Peyer's patch (tissue), 4 donors: ENCODE measurements at regions not wholly inside any gene's neighbourhood (a gene's known extent, or its start where the extent isn't known, plus 50 kb on each side); places are given as distances from the start of the nearest gene placed in this dataset.

ENCODE experiments used
- DNase-seq, 3 donors: peaks; one replicate each; pipeline ENCODE4 v3.0.0-alpha.2; 2017 to 2019
- H3K27ac ChIP-seq, 4 donors: fragments of 200-600 bp; sonication (generic); one replicate each; pipeline ENCODE4 v1.5.1; 2016 to 2019
- H3K27me3 ChIP-seq, 2 donors: fragments of 200-600 bp; sonication (generic); one replicate each; pipeline ENCODE4 v1.5.1; 2019
- H3K36me3 ChIP-seq, 3 donors: fragments of 200-600 bp; sonication (generic); one replicate each; pipeline ENCODE4 v1.5.1; 2016 to 2019
- H3K4me1 ChIP-seq, 4 donors: fragments of 200-600 bp; sonication (generic); one replicate each; pipeline ENCODE4 v1.5.1; 2016 to 2019
- H3K4me3 ChIP-seq, 4 donors: fragments of 200-600 bp; sonication (generic); 1 replicate in 3 of 4; 2 replicates in 1 of 4; pipeline ENCODE4 v1.5.1; 2016 to 2019; ENCODE audit warnings: mild to moderate bottlenecking in 1 of 4
- H3K9me3 ChIP-seq, 4 donors: fragments of 200-600 bp; sonication (generic); one replicate each; pipeline ENCODE4 v1.5.1; 2016 to 2019; ENCODE audit warnings: mild to moderate bottlenecking in 1 of 4
- POLR2A ChIP-seq, 2 donors: fragments of 450-650 bp; IDR thresholded peaks; one replicate each; pipeline ENCODE4 v1.5.1; 2017; ENCODE audit warnings: antibody characterized with exemption in 2 of 2, mild to moderate bottlenecking in 2 of 2, moderate library complexity in 2 of 2
- TF ChIP-seq, protein P1 (sequence below), 6 experiments: fragments of 450-650 bp in 4 of 6; fragments of 200-600 bp in 2 of 6; sonication (generic) in 1 of 6; IDR thresholded peaks; one replicate each; pipeline ENCODE4 v1.5.1; 2017 to 2019; ENCODE audit warnings: antibody characterized with exemption in 6 of 6, mild to moderate bottlenecking in 3 of 6, moderate library complexity in 1 of 6

DNA sequence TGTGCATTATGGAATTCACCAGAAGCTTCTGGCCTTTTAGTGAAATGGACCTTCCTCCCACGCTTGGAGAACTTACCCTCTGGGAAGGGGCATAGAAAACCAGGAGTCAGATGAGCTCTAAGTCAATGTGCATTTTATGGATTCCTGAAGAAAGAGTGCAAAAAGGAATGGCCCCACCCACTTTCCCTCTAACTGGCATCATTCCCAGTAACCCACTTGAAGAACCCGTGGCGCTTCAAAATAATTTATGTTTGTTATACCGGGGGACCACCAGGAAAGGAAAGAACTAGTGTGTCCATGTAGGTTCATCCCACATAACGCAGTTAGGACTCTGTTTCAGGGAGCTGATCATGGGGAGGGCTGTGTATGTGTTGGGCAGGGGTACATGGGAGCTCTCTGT, 1153.4 kb downstream of the TMEM121 start:
- H3K4me3 ChIP-seq, result no peak overlapping the region
- TF ChIP-seq, protein P1, sequence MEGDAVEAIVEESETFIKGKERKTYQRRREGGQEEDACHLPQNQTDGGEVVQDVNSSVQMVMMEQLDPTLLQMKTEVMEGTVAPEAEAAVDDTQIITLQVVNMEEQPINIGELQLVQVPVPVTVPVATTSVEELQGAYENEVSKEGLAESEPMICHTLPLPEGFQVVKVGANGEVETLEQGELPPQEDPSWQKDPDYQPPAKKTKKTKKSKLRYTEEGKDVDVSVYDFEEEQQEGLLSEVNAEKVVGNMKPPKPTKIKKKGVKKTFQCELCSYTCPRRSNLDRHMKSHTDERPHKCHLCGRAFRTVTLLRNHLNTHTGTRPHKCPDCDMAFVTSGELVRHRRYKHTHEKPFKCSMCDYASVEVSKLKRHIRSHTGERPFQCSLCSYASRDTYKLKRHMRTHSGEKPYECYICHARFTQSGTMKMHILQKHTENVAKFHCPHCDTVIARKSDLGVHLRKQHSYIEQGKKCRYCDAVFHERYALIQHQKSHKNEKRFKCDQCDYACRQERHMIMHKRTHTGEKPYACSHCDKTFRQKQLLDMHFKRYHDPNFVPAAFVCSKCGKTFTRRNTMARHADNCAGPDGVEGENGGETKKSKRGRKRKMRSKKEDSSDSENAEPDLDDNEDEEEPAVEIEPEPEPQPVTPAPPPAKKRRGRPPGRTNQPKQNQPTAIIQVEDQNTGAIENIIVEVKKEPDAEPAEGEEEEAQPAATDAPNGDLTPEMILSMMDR (IDR thresholded peaks at IDR 0.05), result no peak
- no peak overlapping the region for H3K27ac ChIP-seq
- no peaks in the 10 kb centered on the region for H3K9me3 ChIP-seq
- H3K27me3 ChIP-seq, result no peaks in the 10 kb centered on the region
- H3K4me1 ChIP-seq, result no peaks in the 10 kb centered on the region
- DNase-seq, result no peak
- no peaks in the 10 kb centered on the region for H3K36me3 ChIP-seq

DNA sequence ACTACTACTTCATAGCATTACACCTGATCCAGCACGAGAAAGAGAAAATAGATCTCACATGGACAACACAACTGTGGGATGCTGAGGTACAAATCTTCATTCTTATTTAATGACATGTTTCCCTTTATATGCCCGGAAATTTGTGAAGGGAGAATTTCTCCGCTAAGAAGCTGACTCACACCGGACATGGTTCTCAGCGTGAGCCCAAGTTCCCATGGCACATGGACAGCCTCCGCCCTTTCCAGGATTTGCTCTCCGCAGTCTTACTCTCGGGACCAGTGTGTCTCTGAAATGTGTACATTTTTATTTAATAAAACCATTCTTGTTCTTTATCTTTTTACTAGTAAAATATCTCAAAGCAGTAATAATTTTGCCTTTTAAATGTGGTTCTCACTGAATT, 1154.8 kb downstream of the TMEM121 start:
- Histone ChIP-seq H3K4me3 (no peak overlapping the region), H3K9me3 (no peaks in the 10 kb centered on the region), H3K27ac (no peak overlapping the region), H3K4me1 (no peaks in the 10 kb centered on the region), H3K36me3 (no peaks in the 10 kb centered on the region), H3K27me3 (no peaks in the 10 kb centered on the region)
- TF ChIP-seq, protein P1 (IDR thresholded peaks at IDR 0.05), result no peak
- no peak for TF ChIP-seq POLR2A (IDR thresholded peaks at IDR 0.05)
- no peak for DNase-seq

DNA sequence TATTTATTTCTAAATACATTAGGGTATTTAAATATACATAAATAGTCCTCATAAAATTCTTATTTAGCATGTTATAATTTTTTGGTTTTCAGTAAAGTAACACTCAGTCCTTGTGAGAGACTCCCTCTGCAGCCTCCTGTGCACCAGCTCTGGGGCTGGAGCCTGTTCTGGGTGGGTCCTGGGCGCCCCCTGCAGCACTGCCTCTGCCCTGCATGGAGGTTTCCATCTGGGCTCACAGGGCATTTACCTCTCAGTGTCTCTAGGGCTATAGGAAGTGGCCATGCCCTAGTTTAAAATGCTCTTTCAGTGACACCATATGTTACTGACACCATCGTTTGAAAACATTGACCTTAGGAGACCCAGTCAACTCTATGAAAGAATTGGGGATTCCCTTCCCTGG, 1155.2 kb downstream of the TMEM121 start:
- H3K27me3 ChIP-seq, result no peaks in the 10 kb centered on the region
- TF ChIP-seq, protein P1 (IDR thresholded peaks at IDR 0.05), result no peak
- no peak for TF ChIP-seq POLR2A (IDR thresholded peaks at IDR 0.05)
- H3K9me3 ChIP-seq, result no peaks in the 10 kb centered on the region
- H3K4me1 ChIP-seq, result no peaks in the 10 kb centered on the region
- no peaks in the 10 kb centered on the region for H3K36me3 ChIP-seq
- H3K4me3 ChIP-seq, result no peak overlapping the region
- no peak for DNase-seq
- no peak overlapping the region for H3K27ac ChIP-seq

DNA sequence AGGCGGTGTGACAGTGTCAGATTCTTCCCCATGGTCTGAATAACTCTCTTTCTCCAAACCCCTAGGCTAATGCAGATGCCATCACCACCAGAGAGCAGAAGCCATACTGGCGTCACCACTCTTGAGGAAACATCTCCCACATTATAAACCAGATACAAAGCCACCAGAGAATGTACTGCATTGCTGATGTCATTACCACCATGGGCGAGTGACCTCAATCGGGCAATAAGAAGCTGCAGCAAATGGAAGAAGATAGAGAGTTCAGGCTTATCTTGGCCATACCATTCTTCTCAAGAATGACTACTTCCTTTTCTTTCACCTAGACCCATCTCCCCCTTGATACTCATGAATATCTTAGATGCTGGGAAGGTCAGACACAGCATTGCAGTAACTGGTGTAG, 1157.2 kb downstream of the TMEM121 start:
- no peaks in the 10 kb centered on the region for H3K4me1 ChIP-seq
- no peak overlapping the region for H3K4me3 ChIP-seq
- H3K9me3 ChIP-seq, result no peaks in the 10 kb centered on the region
- no peak for TF ChIP-seq POLR2A (IDR thresholded peaks at IDR 0.05)
- TF ChIP-seq, protein P1 (IDR thresholded peaks at IDR 0.05), result no peak
- no peaks in the 10 kb centered on the region for H3K27me3 ChIP-seq
- no peaks in the 10 kb centered on the region for H3K36me3 ChIP-seq
- DNase-seq, result no peak
- H3K27ac ChIP-seq, result no peak overlapping the region

DNA sequence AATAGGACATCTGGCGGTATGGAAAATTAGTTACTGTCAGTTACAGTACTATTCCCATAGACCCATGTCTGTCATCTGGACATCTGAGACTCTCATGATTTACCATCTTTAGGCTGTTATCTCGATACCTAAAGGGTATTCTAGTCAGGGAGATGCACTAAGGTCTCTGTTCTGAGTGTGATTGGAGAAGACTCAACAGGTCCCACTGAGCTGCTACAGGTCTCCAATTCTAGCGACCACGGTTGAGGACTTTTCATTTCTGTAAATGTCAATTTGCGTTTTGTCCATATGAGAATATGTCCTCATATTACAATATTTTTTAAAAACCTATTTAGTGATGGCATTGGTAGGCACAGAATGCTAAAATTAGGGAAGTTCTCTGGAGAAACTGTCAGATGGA, 1160.2 kb downstream of the TMEM121 start:
- no peaks in the 10 kb centered on the region for H3K4me1 ChIP-seq
- H3K27me3 ChIP-seq, result no peaks in the 10 kb centered on the region
- no peak overlapping the region for H3K27ac ChIP-seq
- no peak for DNase-seq
- H3K4me3 ChIP-seq, result no peak overlapping the region
- TF ChIP-seq POLR2A (IDR thresholded peaks at IDR 0.05), result no peak
- TF ChIP-seq, protein P1 (IDR thresholded peaks at IDR 0.05), result no peak
- no peaks in the 10 kb centered on the region for H3K36me3 ChIP-seq
- H3K9me3 ChIP-seq, result no peaks in the 10 kb centered on the region

DNA sequence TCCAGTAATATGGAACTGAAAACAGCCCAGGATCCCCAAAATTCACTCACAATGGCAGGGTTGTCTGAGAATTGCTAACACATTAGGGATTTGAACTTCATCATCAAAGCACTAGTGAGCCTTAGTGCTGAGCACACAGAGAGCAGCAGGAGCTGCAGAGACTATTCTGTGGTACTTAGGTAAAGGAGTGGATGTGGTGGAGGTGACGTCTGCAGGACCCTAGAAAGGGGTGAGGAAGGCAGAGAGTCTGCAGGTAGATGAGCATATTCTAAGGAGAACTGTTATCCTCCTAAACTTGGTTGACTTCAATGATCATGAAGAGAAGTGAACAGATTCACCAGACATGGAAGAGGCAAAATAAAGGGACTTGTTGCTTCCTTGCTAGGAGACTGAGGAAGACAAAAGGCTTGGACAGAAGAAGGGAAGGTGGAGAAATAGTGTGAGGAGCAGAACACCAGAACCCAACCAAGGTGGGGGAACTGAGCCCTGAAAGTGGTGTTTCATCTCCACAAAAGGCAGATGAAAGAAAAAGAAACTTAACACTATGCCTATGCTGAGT, 1164.0 kb downstream of the TMEM121 start:
- no peak for TF ChIP-seq POLR2A (IDR thresholded peaks at IDR 0.05)
- TF ChIP-seq, protein P1 (IDR thresholded peaks at IDR 0.05), result no peak
- no peak for DNase-seq
- Histone ChIP-seq H3K27me3 (no peaks in the 10 kb centered on the region), H3K36me3 (no peaks in the 10 kb centered on the region), H3K4me1 (no peaks in the 10 kb centered on the region), H3K4me3 (no peak overlapping the region), H3K27ac (no peak overlapping the region), H3K9me3 (no peaks in the 10 kb centered on the region)
